GM13976 (cell line): ENCODE measurements at regions not wholly inside any gene's neighbourhood (a gene's known extent, or its start where the extent isn't known, plus 50 kb on each side); places are given as distances from the start of the nearest gene placed in this dataset.

Experiments
- DNase-seq: peaks from one replicate; pipeline ENCODE4 v3.0.0; 2012; ENCODE audit warnings: low spot score
- in situ Hi-C: fragments of 300-500 bp; cut with MboI; formaldehyde crosslinking; loops from one replicate; pipeline ENCODE4 v1.12.0; 2022; ENCODE audit warnings: low sequenced_read_pairs, mixed read lengths, inconsistent platforms; ENCODE audit not compliant: unreplicated experiment
- TF ChIP-seq, protein P1 (sequence below): IDR thresholded peaks from 2 replicates; pipeline ENCODE4 v1.5.1; 2012; ENCODE audit warnings: borderline replicate concordance, mild to moderate bottlenecking; ENCODE audit not compliant: insufficient read depth; ENCODE audit errors: extremely low read depth, missing control alignments, control extremely low read depth

DNA sequence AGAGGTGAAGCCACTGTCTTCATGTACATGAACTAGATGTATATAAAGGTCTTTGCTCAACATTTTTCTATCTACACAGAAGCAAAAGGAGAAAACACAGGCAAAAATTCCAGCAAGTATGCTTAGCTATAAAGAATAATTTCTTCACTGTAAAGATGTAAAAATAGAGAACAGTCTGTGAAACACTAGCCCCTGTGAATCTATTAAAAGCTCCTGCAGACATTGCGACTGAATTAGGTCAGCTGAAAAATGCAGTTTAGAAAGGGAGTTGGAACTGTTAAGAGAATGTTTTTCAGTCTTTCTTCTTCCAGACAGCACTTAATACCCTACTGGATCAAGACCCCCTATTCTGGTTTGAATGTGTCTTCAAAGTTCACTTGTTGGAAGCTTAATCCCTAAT is 291.5 kb downstream of the KBTBD8 start:
- in situ Hi-C loops, result no loop called here
- TF ChIP-seq, protein P1, sequence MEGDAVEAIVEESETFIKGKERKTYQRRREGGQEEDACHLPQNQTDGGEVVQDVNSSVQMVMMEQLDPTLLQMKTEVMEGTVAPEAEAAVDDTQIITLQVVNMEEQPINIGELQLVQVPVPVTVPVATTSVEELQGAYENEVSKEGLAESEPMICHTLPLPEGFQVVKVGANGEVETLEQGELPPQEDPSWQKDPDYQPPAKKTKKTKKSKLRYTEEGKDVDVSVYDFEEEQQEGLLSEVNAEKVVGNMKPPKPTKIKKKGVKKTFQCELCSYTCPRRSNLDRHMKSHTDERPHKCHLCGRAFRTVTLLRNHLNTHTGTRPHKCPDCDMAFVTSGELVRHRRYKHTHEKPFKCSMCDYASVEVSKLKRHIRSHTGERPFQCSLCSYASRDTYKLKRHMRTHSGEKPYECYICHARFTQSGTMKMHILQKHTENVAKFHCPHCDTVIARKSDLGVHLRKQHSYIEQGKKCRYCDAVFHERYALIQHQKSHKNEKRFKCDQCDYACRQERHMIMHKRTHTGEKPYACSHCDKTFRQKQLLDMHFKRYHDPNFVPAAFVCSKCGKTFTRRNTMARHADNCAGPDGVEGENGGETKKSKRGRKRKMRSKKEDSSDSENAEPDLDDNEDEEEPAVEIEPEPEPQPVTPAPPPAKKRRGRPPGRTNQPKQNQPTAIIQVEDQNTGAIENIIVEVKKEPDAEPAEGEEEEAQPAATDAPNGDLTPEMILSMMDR, result no peak
- DNase-seq, result no peak

DNA sequence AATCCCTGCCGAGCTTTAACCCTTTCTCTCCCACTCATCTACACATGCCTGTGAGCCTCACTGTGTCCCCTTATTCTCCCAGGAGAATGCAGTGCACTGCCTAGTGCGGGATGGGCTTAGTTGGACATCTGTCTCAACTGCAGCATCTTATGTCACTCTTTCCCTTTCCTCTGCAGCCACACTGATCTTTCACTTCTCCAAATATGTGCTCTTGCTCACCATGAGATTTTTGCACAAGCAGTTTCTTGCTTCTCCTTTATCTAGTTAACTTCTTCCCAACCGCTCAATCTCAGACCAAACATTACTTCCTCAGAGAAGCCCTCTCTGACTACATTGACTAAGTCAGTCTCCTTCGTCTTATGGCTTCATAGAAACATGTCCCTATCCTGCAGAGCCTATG is 292.3 kb downstream of the KBTBD8 start:
- DNase-seq, result no peak
- in situ Hi-C loops, result no loop called here
- TF ChIP-seq, protein P1, result no peak

DNA sequence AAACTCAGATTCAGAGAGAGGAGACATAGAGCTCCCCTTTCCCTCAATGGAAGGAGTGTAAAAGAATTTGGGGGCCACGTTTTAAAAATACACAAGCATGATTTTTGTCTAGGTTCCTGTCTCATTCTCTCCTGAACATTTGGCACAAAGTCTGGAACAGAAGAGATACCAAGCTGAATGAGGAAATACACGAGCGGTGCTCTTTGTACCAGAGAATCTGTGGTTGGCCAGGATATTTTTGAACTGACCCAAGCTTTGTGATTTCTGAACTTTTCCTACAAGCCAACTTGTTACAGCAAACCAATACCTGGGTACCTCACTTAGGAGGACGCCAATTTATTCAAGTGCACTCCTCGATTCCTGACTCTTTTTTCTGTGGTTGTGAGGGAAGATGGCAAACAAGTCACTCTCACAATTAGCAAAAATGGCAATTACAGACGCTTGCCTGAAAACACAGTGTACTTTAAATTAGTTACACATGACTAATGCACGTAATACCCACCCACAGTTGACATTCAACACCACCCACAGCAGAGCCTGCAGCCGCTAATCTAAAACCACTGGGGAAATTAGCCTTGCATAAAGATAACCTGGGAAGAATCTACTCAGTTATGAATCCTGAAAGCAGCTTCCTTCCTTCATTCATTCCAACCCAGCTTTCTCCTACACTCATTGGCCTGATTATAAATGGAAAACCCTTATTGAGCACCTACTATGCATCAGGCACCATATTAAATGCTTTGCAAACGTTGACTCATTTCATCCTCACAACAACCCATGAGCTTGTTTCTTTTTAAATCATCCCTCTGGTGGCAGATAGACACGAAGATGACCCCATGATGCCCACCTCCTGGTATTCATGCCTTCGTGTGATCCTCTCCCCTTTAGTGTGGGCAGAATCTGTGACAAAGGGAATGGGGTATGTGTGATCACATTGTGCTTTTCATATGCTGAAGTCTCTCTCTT is 293.5 kb downstream of the KBTBD8 start:
- no peak for DNase-seq
- in situ Hi-C loops, result no loop called here
- TF ChIP-seq, protein P1, result no peak

DNA sequence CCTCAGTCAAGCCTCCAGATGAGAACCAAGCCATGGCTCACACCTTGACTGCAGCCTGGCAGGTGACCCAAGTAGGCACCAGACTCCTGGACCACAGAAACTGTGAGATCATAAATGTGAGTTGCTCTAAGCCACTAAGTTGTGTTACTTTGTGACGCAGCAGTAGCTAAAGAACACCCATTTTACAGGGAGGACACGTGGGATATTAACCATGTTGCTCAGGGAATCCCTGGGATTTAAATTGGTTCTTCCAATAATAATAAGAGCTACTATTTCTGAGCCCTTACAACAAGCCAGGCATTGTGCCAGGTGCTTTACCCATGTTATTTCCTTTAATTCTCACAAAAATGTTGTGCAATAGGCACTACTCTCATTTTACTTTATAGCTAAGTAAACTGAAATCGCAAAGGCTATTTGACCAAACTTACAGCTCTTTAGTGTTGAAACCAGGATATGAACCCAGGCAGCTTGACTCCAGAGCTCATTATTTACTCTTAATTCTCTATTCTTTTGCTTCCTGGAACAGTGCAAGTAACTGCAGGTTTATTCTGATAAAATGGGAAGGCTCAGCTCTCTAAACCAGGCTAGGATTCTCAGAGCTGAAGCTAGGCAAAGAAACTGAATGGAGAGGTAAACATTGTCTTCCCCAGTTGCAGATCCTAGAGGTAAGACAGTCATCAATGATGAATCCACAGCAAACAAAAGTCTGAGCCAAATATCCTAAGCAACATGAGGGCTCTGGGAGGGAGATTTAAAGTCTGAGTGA is 294.4 kb downstream of the KBTBD8 start:
- in situ Hi-C loops, result no loop called here
- TF ChIP-seq, protein P1, result no peak
- DNase-seq, result no peak

DNA sequence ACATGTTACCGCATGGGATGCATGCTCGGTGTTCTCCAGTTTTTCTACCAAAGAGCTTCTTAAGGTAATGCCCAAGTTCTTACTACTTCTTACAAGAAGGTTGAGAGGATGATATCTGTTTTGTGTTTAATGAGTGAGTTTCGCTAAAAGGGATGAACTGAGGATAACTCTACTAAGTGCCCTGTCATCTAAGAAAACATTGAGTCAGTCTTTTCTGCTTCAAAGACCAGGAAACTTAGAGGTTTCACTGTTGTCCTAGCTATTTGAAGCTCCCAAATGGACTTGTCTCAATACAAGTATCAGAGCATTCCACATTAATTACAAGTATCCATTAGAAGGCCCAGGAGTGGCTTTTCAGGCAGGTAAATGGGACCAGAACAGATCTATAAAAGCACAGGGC is 296.2 kb downstream of the KBTBD8 start:
- in situ Hi-C loops, result no loop called here
- DNase-seq, result no peak
- TF ChIP-seq, protein P1, result no peak

DNA sequence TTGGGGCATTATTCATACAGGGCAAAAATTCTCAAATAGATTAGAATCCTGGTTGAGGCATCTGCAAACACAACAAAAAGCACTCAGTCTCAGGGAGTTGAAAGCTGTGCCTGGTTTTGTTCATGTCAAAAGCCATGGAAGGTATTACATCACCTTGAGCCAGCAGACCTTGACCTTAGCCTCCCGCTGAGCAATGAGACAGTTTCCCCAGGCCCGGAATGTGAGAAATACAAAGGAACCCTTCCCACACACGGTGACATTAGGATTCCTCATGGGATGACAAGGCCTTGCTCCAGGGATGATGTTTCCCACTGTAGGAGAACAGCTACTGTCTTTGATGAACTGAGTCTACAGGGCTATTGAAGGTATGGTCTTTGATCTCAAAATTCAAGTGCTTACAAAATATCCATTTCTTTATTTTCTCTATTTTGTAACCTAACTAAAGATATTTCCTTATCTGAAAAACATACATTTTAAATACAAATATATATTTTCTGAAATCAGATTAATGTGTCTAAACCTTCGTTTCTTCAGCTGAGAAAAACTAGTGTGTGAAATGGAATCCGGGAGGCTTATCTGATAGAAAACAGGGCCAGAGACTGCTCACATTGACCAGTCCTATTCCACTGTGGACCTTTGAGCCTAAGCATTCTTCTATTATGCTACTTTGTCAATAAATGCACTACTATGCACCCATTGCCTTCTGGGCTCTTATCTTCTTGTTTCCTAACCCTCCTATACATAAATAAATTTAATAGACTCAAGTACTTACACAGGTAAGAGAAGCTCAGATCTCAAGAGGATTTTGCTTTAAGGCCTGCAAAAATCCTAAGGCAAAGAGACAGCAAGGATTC is 298.2 kb downstream of the KBTBD8 start:
- in situ Hi-C loops, result no loop called here
- TF ChIP-seq, protein P1, result no peak
- DNase-seq, result no peak
